Endothelial cell of umbilical vein (primary cell): ENCODE measurements at regions not wholly inside any gene's neighbourhood (a gene's known extent, or its start where the extent isn't known, plus 50 kb on each side); places are given as distances from the start of the nearest gene placed in this dataset.

Experiments
- BruUV-seq: library from RNA; stranded (reverse); fragments of 400-500 nt; replicated peaks from 2 replicates; lab custom pipeline; 2021; lab: Mats Ljungman, UMichigan
- CTCF ChIA-PET: fragments of 300-600, 350-600 bp; sonication (Branson Sonifier 250); formaldehyde crosslinking; loops from one replicate; lab custom pipeline; 2021; ENCODE audit warnings: antibody characterized with exemption, inconsistent platforms; lab: Charles Lee
- POLR2A ChIA-PET: fragments of 300-600, 350-600 bp; sonication (Branson Sonifier 250); formaldehyde crosslinking; loops from one replicate; lab custom pipeline; 2021; ENCODE audit warnings: antibody characterized with exemption, inconsistent platforms; lab: Charles Lee
- DNase-seq: peaks from one replicate; pipeline ENCODE4 v3.0.0-alpha.2; 2011; ENCODE audit warnings: low read depth, low spot score
- FAIRE-seq: peaks from 2 replicates; lab custom pipeline; 2011; peaks lifted over from hg19 to GRCh38; lab: Jason Lieb, UNC
- H2AFZ ChIP-seq: 2 replicates; pipeline ENCODE4 v1.6.0; 2012; ENCODE audit warnings: low read depth, low read length, control low read depth, inconsistent platforms
- H3K27ac ChIP-seq: 2 replicates; pipeline ENCODE4 v1.5.1; 2011; ENCODE audit warnings: low read depth, mild to moderate bottlenecking, control low read depth, low read length, moderate library complexity; ENCODE audit not compliant: insufficient read depth
- H3K27me3 ChIP-seq, 2 experiments: 2 replicates each; pipeline versions ENCODE4 v1.6.0 to v1.6.1; 2011; ENCODE audit warnings: low read length in 2 of 2, mixed read lengths in 1 of 2; ENCODE audit not compliant: control insufficient read depth in 2 of 2, insufficient read depth in 2 of 2
- H3K36me3 ChIP-seq, 2 experiments: 2 replicates in 1 of 2; 3 replicates in 1 of 2; pipeline ENCODE4 v1.5.1; 2011; ENCODE audit warnings: low read length in 2 of 2, mild to moderate bottlenecking in 1 of 2, moderate library complexity in 1 of 2; ENCODE audit not compliant: control insufficient read depth in 2 of 2, insufficient read depth in 2 of 2; ENCODE audit errors: extremely low read depth in 1 of 2
- H3K4me1 ChIP-seq: 3 replicates; pipeline ENCODE4 v1.5.1; 2011; ENCODE audit warnings: mild to moderate bottlenecking, low read length; ENCODE audit not compliant: control insufficient read depth, insufficient read depth; ENCODE audit errors: extremely low read depth
- H3K4me2 ChIP-seq: 2 replicates; pipeline ENCODE4 v1.6.1; 2011; ENCODE audit warnings: low read length, control low read depth, mixed read lengths; ENCODE audit not compliant: insufficient read depth
- H3K4me3 ChIP-seq, 3 experiments: fragments of 200-600 bp in 1 of 3; sonication (generic), shearing (Covaris generic) in 1 of 3; replicated peaks in 1 of 3; 2 replicates each; pipeline ENCODE4 v1.5.1; 2011 to 2016; ENCODE audit warnings: control low read depth in 3 of 3, low read length in 3 of 3, mild to moderate bottlenecking in 2 of 3, inconsistent platforms in 1 of 3, low read depth in 1 of 3, moderate library complexity in 1 of 3; ENCODE audit not compliant: insufficient read depth in 1 of 3
- H3K79me2 ChIP-seq: 2 replicates; pipeline ENCODE4 v1.6.0; 2012; ENCODE audit warnings: low read length, inconsistent platforms; ENCODE audit not compliant: control insufficient read depth, insufficient read depth
- H3K9ac ChIP-seq: replicated peaks from 2 replicates; pipeline ENCODE3; 2011; ENCODE audit warnings: low read length, control low read depth; ENCODE audit not compliant: insufficient read depth; ENCODE audit errors: extremely low read depth
- H3K9me1 ChIP-seq: replicated peaks from 3 replicates; pipeline ENCODE4 v1.6.0; 2011; ENCODE audit warnings: mild to moderate bottlenecking, low read length; ENCODE audit not compliant: control insufficient read depth, insufficient read depth; ENCODE audit errors: extremely low read depth
- H3K9me3 ChIP-seq: replicated peaks from 2 replicates; pipeline ENCODE4 v1.5.1; 2012; ENCODE audit warnings: low read length, inconsistent platforms; ENCODE audit not compliant: control insufficient read depth, insufficient read depth
- H4K20me1 ChIP-seq: replicated peaks from 2 replicates; pipeline ENCODE3; 2011; ENCODE audit warnings: mild to moderate bottlenecking, low read length; ENCODE audit not compliant: control insufficient read depth, insufficient read depth; ENCODE audit errors: extremely low read depth
- EZH2 ChIP-seq: IDR thresholded peaks from 2 replicates; pipeline ENCODE4 v1.6.1; 2012; ENCODE audit warnings: borderline replicate concordance, low read depth, mild to moderate bottlenecking, moderate library complexity, low read length, inconsistent platforms; ENCODE audit not compliant: severe bottlenecking
- FOS ChIP-seq: IDR thresholded peaks from 2 replicates; pipeline ENCODE4 v1.6.1; 2011; ENCODE audit warnings: mild to moderate bottlenecking, low read length, moderate library complexity, borderline replicate concordance; ENCODE audit not compliant: insufficient read depth
- GATA2 ChIP-seq: IDR thresholded peaks from 2 replicates; pipeline ENCODE4 v1.7.0; 2011; ENCODE audit warnings: low read depth, mild to moderate bottlenecking, moderate library complexity, mixed read lengths, low read length; ENCODE audit not compliant: insufficient read length, insufficient read depth
- JUN ChIP-seq: IDR thresholded peaks from 2 replicates; pipeline ENCODE4 v1.6.1; 2011; ENCODE audit warnings: borderline replicate concordance, low read depth; ENCODE audit not compliant: insufficient read length, insufficient read depth
- MYC ChIP-seq: IDR thresholded peaks from one replicate; pipeline ENCODE4 v1.6.1; 2011; ENCODE audit warnings: mild to moderate bottlenecking, low read depth, low read length
- POLR2A ChIP-seq: IDR thresholded peaks from 2 replicates; pipeline ENCODE4 v1.6.1; 2012; ENCODE audit warnings: low read depth, mild to moderate bottlenecking, control low read depth, low read length
- POLR2AphosphoS5 ChIP-seq: IDR thresholded peaks from 2 replicates; pipeline ENCODE4 v1.6.1; 2012; ENCODE audit warnings: low read depth, mild to moderate bottlenecking, control low read depth, low read length, moderate library complexity; ENCODE audit not compliant: insufficient read depth
- dilution Hi-C: fragments of 300-500 bp; cut with MboI; formaldehyde crosslinking; loops from one replicate; pipeline ENCODE4 v1.15.0; 2019; ENCODE audit warnings: low sequenced_read_pairs; ENCODE audit not compliant: extremely low pct_ligation_motif_present
- intact Hi-C: fragments of 100-400 bp; cut with micrococcal nuclease; formaldehyde crosslinking; loops from one replicate; pipeline ENCODE4 v1.10.0; 2022
- TF ChIP-seq, protein P1 (sequence below): IDR thresholded peaks from 2 replicates; pipeline ENCODE4 v1.6.1; 2011; ENCODE audit not compliant: insufficient read depth, insufficient read length

DNA sequence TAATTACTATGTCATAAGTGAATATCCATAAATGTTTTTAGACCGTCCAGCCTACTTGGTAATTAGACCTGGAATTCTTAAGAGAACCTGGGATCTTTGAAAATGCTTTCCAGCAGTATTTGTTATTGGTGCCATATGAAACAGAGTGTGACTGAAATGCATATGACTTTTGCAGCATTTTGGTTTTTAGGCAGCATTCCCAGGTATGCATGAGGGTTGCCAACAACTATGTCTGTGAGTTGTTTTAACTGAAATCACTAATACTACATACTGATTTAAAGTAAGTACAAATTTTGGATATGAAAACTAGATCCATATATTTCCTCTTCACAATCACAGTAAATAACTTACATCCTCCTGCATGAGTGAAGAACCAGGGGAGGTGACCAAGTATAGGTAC lies 437.7 kb upstream of the FAR2 start:
- H3K27me3 ChIP-seq = no peaks in the 10 kb centered on the region
- no peaks in the 10 kb centered on the region for H4K20me1 ChIP-seq
- H3K27ac ChIP-seq = no peak overlapping the region
- H3K9me3 ChIP-seq = no peaks in the 10 kb centered on the region
- no peak overlapping the region for H2AFZ ChIP-seq
- TF ChIP-seq, protein P1, sequence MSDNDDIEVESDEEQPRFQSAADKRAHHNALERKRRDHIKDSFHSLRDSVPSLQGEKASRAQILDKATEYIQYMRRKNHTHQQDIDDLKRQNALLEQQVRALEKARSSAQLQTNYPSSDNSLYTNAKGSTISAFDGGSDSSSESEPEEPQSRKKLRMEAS = no peak
- TF ChIP-seq POLR2A (no peak), GATA2 (no peak), EZH2 (no peak)
- no peaks in the 10 kb centered on the region for H3K36me3 ChIP-seq
- intact Hi-C loops (no loop called here), dilution Hi-C loops (no loop called here)
- no peaks in the 10 kb centered on the region for H3K4me1 ChIP-seq
- BruUV-seq = no TSS peak
- H3K4me2 ChIP-seq = no peak overlapping the region
- no peak for FAIRE-seq
- DNase-seq = no peak
- ChIA-PET CTCF (no interaction called here), POLR2A (no interaction called here)
- no peaks in the 10 kb centered on the region for H3K79me2 ChIP-seq
- H3K9ac ChIP-seq = no peak overlapping the region
- H3K4me3 ChIP-seq = no peak overlapping the region
- H3K9me1 ChIP-seq = no peaks in the 10 kb centered on the region

DNA sequence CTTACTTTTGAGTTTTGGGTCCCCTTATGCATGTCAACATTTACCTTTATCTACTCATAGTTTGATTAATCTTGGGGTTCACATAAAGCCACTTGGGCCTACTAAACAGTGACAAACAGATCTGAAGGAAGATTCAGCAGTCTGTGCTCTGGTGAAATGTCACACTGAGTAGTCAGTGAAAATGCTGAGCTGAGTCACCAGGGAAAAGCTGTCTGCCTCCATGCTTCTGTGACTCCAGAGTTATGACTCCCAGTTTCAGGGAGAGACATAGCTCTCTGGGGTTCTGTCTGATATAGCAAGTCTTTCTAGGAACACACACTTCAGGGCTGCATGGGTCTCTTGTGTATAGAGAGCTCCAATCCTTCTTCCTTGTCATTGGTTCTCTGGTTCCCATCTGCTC lies 406.3 kb upstream of the FAR2 start:
- H2AFZ ChIP-seq = no peak overlapping the region
- no peak overlapping the region for H3K27ac ChIP-seq
- no peaks in the 10 kb centered on the region for H3K79me2 ChIP-seq
- CTCF ChIA-PET = no interaction called here
- no peaks in the 10 kb centered on the region for H3K27me3 ChIP-seq
- no peak overlapping the region for H3K4me3 ChIP-seq
- H3K9me1 ChIP-seq = no peaks in the 10 kb centered on the region
- no TSS peak for BruUV-seq
- intact Hi-C loops = no loop called here
- DNase-seq (no peak), FAIRE-seq (no peak)
- no peaks in the 10 kb centered on the region for H4K20me1 ChIP-seq
- POLR2A ChIA-PET = no interaction called here
- no peak overlapping the region for H3K4me2 ChIP-seq
- H3K36me3 ChIP-seq = no peaks in the 10 kb centered on the region
- no peak overlapping the region for H3K9ac ChIP-seq
- H3K4me1 ChIP-seq = no peaks in the 10 kb centered on the region
- TF ChIP-seq POLR2A (no peak), GATA2 (no peak), POLR2AphosphoS5 (no peak), JUN (no peak), FOS (no peak), MYC (no peak)
- H3K9me3 ChIP-seq = no peaks in the 10 kb centered on the region
- dilution Hi-C loops = no loop called here
